NB4 (cell line): ENCODE measurements at regions not wholly inside any gene's neighbourhood (a gene's known extent, or its start where the extent isn't known, plus 50 kb on each side); places are given as distances from the start of the nearest gene placed in this dataset.

ENCODE experiments used
- CTCF ChIP-seq: IDR thresholded peaks from one replicate; pipeline ENCODE4 v1.5.1; 2012; ENCODE audit warnings: low read depth, low read length
- MAX ChIP-seq: IDR thresholded peaks from 2 replicates; pipeline ENCODE4 v1.6.1; 2011; ENCODE audit warnings: low read depth, low read length
- MYC ChIP-seq: IDR thresholded peaks from 2 replicates; pipeline ENCODE4 v1.6.1; 2011; ENCODE audit warnings: low read depth, low read length
- POLR2A ChIP-seq: IDR thresholded peaks from 2 replicates; pipeline ENCODE4 v1.6.1; 2011; ENCODE audit warnings: mild to moderate bottlenecking; ENCODE audit not compliant: insufficient read length; ENCODE audit errors: extremely low read depth

GRCh38 chr6:102344769-102345168, 951.3 kb downstream of the GRIK2 start:
- no peak for TF ChIP-seq CTCF
- no peak for TF ChIP-seq POLR2A
- no peak for TF ChIP-seq MAX
- TF ChIP-seq MYC = no peak
